RWPE2 (cell line): ENCODE measurements at regions not wholly inside any gene's neighbourhood (a gene's known extent, or its start where the extent isn't known, plus 50 kb on each side); places are given as distances from the start of the nearest gene placed in this dataset.

ENCODE experiments used
- ATAC-seq: fragments of 200-7000 bp; cut with Tn5 transposase; 3 replicates; pipeline ENCODE4 v1.9.1; 2021; ENCODE audit warnings: low read depth
- DNase-seq: peaks from one replicate; pipeline ENCODE4 v3.0.0-alpha.2; 2020; ENCODE audit warnings: low spot score
- H3K27ac ChIP-seq: fragments of 450-650 bp; 2 replicates; pipeline ENCODE4 v1.5.1; 2017; ENCODE audit warnings: mild to moderate bottlenecking; ENCODE audit not compliant: poor library complexity, severe bottlenecking
- H3K27me3 ChIP-seq: fragments of 250-450 bp; sonication (Bioruptor Pico); 2 replicates; pipeline ENCODE4 v1.5.1; 2021; ENCODE audit warnings: mild to moderate bottlenecking, moderate library complexity; ENCODE audit not compliant: insufficient read depth, poor library complexity, severe bottlenecking
- H3K36me3 ChIP-seq: fragments of 250-450 bp; sonication (Bioruptor Pico); 2 replicates; pipeline ENCODE4 v1.5.1; 2020; ENCODE audit warnings: low read depth, mild to moderate bottlenecking, moderate library complexity
- H3K4me1 ChIP-seq: fragments of 250-450 bp; sonication (Bioruptor Pico); 2 replicates; pipeline ENCODE4 v1.5.1; 2021; ENCODE audit warnings: mild to moderate bottlenecking, moderate library complexity; ENCODE audit not compliant: insufficient read depth, poor library complexity, severe bottlenecking
- H3K4me3 ChIP-seq: fragments of 250-450 bp; sonication (Bioruptor Pico); 2 replicates; pipeline ENCODE4 v1.5.1; 2021; ENCODE audit warnings: mild to moderate bottlenecking, moderate library complexity; ENCODE audit not compliant: severe bottlenecking
- H3K9me3 ChIP-seq: fragments of 250-450 bp; sonication (Bioruptor Pico); 2 replicates; pipeline ENCODE4 v1.5.1; 2021; ENCODE audit warnings: mild to moderate bottlenecking, moderate library complexity; ENCODE audit not compliant: severe bottlenecking
- TF ChIP-seq, protein P1 (sequence below): fragments of 450-650 bp; IDR thresholded peaks from one replicate; pipeline ENCODE4 v1.5.1; 2017; ENCODE audit warnings: mild to moderate bottlenecking, moderate library complexity; ENCODE audit not compliant: poor library complexity, severe bottlenecking

GRCh38 chr2:142786918-142787702 is 90.4 kb upstream of the KYNU start:
- TF ChIP-seq, protein P1, sequence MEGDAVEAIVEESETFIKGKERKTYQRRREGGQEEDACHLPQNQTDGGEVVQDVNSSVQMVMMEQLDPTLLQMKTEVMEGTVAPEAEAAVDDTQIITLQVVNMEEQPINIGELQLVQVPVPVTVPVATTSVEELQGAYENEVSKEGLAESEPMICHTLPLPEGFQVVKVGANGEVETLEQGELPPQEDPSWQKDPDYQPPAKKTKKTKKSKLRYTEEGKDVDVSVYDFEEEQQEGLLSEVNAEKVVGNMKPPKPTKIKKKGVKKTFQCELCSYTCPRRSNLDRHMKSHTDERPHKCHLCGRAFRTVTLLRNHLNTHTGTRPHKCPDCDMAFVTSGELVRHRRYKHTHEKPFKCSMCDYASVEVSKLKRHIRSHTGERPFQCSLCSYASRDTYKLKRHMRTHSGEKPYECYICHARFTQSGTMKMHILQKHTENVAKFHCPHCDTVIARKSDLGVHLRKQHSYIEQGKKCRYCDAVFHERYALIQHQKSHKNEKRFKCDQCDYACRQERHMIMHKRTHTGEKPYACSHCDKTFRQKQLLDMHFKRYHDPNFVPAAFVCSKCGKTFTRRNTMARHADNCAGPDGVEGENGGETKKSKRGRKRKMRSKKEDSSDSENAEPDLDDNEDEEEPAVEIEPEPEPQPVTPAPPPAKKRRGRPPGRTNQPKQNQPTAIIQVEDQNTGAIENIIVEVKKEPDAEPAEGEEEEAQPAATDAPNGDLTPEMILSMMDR, result no peak
- Histone ChIP-seq H3K4me1 (no peaks in the 10 kb centered on the region), H3K9me3 (no peaks in the 10 kb centered on the region), H3K27me3 (no peaks in the 10 kb centered on the region), H3K27ac (no peak overlapping the region), H3K4me3 (no peak overlapping the region), H3K36me3 (no peaks in the 10 kb centered on the region)
- DNase-seq (no peak), ATAC-seq (no peak)

- TF ChIP-seq, protein P1, result no peak
- no peak overlapping the region for H3K27ac ChIP-seq
- no peak for ATAC-seq
Observed at GRCh38 chr2:142782942-142783443, 94.5 kb upstream of the KYNU start.

GRCh38 chr2:142781146-142781545 is 96.3 kb upstream of the KYNU start:
- no peaks in the 10 kb centered on the region for H3K9me3 ChIP-seq
- H3K4me3 ChIP-seq, result no peak overlapping the region
- no peaks in the 10 kb centered on the region for H3K4me1 ChIP-seq
- no peak overlapping the region for H3K27ac ChIP-seq
- DNase-seq (no peak), ATAC-seq (no peak)
- no peaks in the 10 kb centered on the region for H3K36me3 ChIP-seq
- no peaks in the 10 kb centered on the region for H3K27me3 ChIP-seq
- TF ChIP-seq, protein P1, result no peak

More at GRCh38 chr2:142782942-142783443, 94.5 kb upstream of the KYNU start:
- Histone ChIP-seq H3K27me3 (no peaks in the 10 kb centered on the region), H3K4me1 (no peaks in the 10 kb centered on the region), H3K4me3 (no peak overlapping the region), H3K36me3 (no peaks in the 10 kb centered on the region), H3K9me3 (no peaks in the 10 kb centered on the region)
- DNase-seq, result no peak

DNA sequence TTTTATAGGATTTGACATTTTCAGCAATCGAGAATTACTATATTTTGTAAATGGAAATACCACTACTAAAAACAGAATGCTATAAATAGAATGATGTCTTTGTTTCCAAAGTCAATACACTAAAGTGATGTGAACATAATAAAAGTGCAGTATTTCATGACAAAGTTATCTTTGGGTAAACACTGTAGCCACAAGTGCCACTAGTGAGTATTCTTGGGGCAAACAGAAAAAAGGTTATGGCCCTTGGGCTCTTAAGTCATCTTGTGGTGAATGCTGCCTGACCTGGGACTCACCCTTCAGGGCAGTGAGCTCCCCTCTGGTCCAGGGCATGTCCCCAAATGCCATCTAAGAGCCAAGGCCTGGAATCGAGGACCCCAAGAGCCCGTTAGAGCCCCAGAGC is 99.2 kb upstream of the KYNU start:
- Histone ChIP-seq H3K27me3 (no peaks in the 10 kb centered on the region), H3K9me3 (no peaks in the 10 kb centered on the region), H3K36me3 (no peaks in the 10 kb centered on the region), H3K4me3 (no peak overlapping the region), H3K4me1 (no peaks in the 10 kb centered on the region), H3K27ac (no peak overlapping the region)
- no peak for DNase-seq
- ATAC-seq, result no peak
- TF ChIP-seq, protein P1, result no peak

GRCh38 chr2:142777742-142778141 is 99.7 kb upstream of the KYNU start:
- Histone ChIP-seq H3K27ac (no peak overlapping the region), H3K4me3 (no peak overlapping the region), H3K27me3 (no peaks in the 10 kb centered on the region), H3K36me3 (no peaks in the 10 kb centered on the region), H3K9me3 (no peaks in the 10 kb centered on the region), H3K4me1 (no peaks in the 10 kb centered on the region)
- TF ChIP-seq, protein P1, result no peak
- DNase-seq (no peak), ATAC-seq (no peak)
